Panc1 (cell line): ENCODE measurements at regions not wholly inside any gene's neighbourhood (a gene's known extent, or its start where the extent isn't known, plus 50 kb on each side); places are given as distances from the start of the nearest gene placed in this dataset.

Experiments used
- ATAC-seq: fragments of 200-7000 bp; cut with Tn5 transposase; 2 replicates; pipeline ENCODE4 v1.9.1; 2020; ENCODE audit warnings: mild to moderate bottlenecking, moderate library complexity
- BruUV-seq: library from RNA; stranded (reverse); fragments of 400-500 nt; replicated peaks from 2 replicates; lab custom pipeline; 2021; lab: Mats Ljungman, UMichigan
- CTCF ChIA-PET: fragments of 300-600 bp; sonication (Branson Sonifier 250); formaldehyde crosslinking; loops from one replicate; lab custom pipeline; 2022; ENCODE audit warnings: antibody characterized with exemption; lab: Charles Lee
- POLR2A ChIA-PET: fragments of 300-600 bp; sonication (Branson Sonifier 250); formaldehyde crosslinking; loops from one replicate; lab custom pipeline; 2022; ENCODE audit warnings: antibody characterized with exemption; lab: Charles Lee
- DNase-seq: peaks from one replicate; pipeline ENCODE4 v3.0.0-alpha.2; 2010; ENCODE audit warnings: low read depth, low spot score
- H3K27ac ChIP-seq: 2 replicates; pipeline ENCODE4 v1.5.1; 2011; ENCODE audit warnings: mild to moderate bottlenecking, low read length, inconsistent platforms
- H3K27me3 ChIP-seq: fragments of 200-500 bp; sonication (Bioruptor generic); 2 replicates; pipeline ENCODE4 v1.6.0; 2014; ENCODE audit warnings: low read length, inconsistent platforms; ENCODE audit not compliant: control insufficient read depth, insufficient read depth
- H3K36me3 ChIP-seq: fragments of 200-500 bp; sonication (Bioruptor generic); 2 replicates; pipeline ENCODE4 v1.5.1; 2014; ENCODE audit warnings: inconsistent platforms, mild to moderate bottlenecking, low read length, moderate library complexity; ENCODE audit not compliant: control insufficient read depth, insufficient read depth
- H3K4me1 ChIP-seq: 2 replicates; pipeline ENCODE4 v1.5.1; 2011; ENCODE audit warnings: inconsistent platforms, mild to moderate bottlenecking, low read length, moderate library complexity; ENCODE audit not compliant: control insufficient read depth, insufficient read depth
- H3K4me3 ChIP-seq, 2 experiments: 2 replicates each; pipeline ENCODE4 v1.5.1; 2011 to 2012; ENCODE audit warnings: low read depth in 2 of 2, low read length in 2 of 2, mild to moderate bottlenecking in 2 of 2, inconsistent platforms in 1 of 2, moderate library complexity in 1 of 2
- H3K9me3 ChIP-seq: fragments of 200-500 bp; sonication (Bioruptor generic); 2 replicates; pipeline ENCODE4 v1.5.1; 2014; ENCODE audit warnings: low read depth, mild to moderate bottlenecking, inconsistent platforms, low read length, moderate library complexity; ENCODE audit not compliant: control insufficient read depth, insufficient read depth
- POLR2AphosphoS5 ChIP-seq: IDR thresholded peaks from 2 replicates; pipeline ENCODE4 v1.6.1; 2012; ENCODE audit warnings: mild to moderate bottlenecking, low read depth, low read length, moderate library complexity
- SIN3A ChIP-seq: IDR thresholded peaks from 2 replicates; pipeline ENCODE4 v1.6.1; 2012; ENCODE audit warnings: low read depth, mild to moderate bottlenecking, low read length, moderate library complexity, borderline replicate concordance; ENCODE audit not compliant: insufficient read depth
- TCF7L2 ChIP-seq: IDR thresholded peaks from 2 replicates; pipeline ENCODE4 v1.6.1; 2011; ENCODE audit warnings: mild to moderate bottlenecking, low read depth, low read length, inconsistent platforms
- in situ Hi-C: cut with HindIII; loops from 2 replicates; pipeline ENCODE4 v1.10.0; 2016; ENCODE audit warnings: low sequenced_read_pairs, low pct_unique_long_range_greater_than_20kb
- intact Hi-C: fragments of 100-400 bp; cut with micrococcal nuclease; formaldehyde crosslinking; loops from one replicate; pipeline ENCODE4 v1.10.0; 2022; ENCODE audit not compliant: unreplicated experiment
- TF ChIP-seq, protein P1 (sequence below): fragments of 450-650 bp; IDR thresholded peaks from 2 replicates; pipeline ENCODE4 v1.5.1; 2017; ENCODE audit warnings: mild to moderate bottlenecking
- TF ChIP-seq, protein P2 (sequence below), 2 experiments: IDR thresholded peaks; 2 replicates each; pipeline ENCODE4 v1.6.1; 2011 to 2012; ENCODE audit warnings: low read depth in 2 of 2, control low read depth in 1 of 2, low read length in 1 of 2, mild to moderate bottlenecking in 1 of 2, moderate library complexity in 1 of 2; ENCODE audit not compliant: insufficient read depth in 1 of 2

DNA sequence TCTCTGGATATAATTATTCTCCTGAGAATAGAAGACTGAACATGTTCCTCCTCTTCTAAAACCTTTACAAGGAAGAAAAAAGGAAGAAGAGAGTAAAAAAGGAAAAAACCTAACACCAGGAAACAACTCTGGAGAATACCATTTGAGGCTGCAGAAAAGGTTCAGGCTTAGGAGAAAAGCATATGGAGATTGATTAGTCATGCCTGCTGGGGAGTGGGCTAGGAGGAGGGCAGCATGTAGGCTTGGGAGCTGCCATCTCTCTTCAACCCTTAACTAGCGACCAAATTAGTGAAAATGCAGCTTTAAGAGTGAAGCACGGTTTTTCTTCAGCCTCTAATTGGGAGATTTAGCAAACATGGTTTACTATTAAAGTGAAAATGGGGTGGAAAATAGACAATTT, 273.0 kb upstream of the CRY1 start:
- Histone ChIP-seq H3K36me3 (no peaks in the 10 kb centered on the region), H3K9me3 (no peaks in the 10 kb centered on the region), H3K4me1 (no peaks in the 10 kb centered on the region), H3K27me3 (peaks cover 9% of the 10 kb centered on the region), H3K27ac (no peak overlapping the region), H3K4me3 (no peak overlapping the region)
- CTCF ChIA-PET = no interaction called here
- ATAC-seq = no peak
- POLR2A ChIA-PET = no interaction called here
- TF ChIP-seq, protein P1, sequence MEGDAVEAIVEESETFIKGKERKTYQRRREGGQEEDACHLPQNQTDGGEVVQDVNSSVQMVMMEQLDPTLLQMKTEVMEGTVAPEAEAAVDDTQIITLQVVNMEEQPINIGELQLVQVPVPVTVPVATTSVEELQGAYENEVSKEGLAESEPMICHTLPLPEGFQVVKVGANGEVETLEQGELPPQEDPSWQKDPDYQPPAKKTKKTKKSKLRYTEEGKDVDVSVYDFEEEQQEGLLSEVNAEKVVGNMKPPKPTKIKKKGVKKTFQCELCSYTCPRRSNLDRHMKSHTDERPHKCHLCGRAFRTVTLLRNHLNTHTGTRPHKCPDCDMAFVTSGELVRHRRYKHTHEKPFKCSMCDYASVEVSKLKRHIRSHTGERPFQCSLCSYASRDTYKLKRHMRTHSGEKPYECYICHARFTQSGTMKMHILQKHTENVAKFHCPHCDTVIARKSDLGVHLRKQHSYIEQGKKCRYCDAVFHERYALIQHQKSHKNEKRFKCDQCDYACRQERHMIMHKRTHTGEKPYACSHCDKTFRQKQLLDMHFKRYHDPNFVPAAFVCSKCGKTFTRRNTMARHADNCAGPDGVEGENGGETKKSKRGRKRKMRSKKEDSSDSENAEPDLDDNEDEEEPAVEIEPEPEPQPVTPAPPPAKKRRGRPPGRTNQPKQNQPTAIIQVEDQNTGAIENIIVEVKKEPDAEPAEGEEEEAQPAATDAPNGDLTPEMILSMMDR = no peak
- TF ChIP-seq POLR2AphosphoS5 (no peak), TCF7L2 (no peak), SIN3A (no peak)
- TF ChIP-seq, protein P2, sequence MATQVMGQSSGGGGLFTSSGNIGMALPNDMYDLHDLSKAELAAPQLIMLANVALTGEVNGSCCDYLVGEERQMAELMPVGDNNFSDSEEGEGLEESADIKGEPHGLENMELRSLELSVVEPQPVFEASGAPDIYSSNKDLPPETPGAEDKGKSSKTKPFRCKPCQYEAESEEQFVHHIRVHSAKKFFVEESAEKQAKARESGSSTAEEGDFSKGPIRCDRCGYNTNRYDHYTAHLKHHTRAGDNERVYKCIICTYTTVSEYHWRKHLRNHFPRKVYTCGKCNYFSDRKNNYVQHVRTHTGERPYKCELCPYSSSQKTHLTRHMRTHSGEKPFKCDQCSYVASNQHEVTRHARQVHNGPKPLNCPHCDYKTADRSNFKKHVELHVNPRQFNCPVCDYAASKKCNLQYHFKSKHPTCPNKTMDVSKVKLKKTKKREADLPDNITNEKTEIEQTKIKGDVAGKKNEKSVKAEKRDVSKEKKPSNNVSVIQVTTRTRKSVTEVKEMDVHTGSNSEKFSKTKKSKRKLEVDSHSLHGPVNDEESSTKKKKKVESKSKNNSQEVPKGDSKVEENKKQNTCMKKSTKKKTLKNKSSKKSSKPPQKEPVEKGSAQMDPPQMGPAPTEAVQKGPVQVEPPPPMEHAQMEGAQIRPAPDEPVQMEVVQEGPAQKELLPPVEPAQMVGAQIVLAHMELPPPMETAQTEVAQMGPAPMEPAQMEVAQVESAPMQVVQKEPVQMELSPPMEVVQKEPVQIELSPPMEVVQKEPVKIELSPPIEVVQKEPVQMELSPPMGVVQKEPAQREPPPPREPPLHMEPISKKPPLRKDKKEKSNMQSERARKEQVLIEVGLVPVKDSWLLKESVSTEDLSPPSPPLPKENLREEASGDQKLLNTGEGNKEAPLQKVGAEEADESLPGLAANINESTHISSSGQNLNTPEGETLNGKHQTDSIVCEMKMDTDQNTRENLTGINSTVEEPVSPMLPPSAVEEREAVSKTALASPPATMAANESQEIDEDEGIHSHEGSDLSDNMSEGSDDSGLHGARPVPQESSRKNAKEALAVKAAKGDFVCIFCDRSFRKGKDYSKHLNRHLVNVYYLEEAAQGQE (IDR thresholded peaks at IDR 0.05; ENCODE audit: insufficient read depth in 1 of 2, low read depth in 2 of 2, low read length in 1 of 2) = no peak
- intact Hi-C loops (no loop called here), in situ Hi-C loops (no loop called here)
- DNase-seq = no peak
- no TSS peak for BruUV-seq

DNA sequence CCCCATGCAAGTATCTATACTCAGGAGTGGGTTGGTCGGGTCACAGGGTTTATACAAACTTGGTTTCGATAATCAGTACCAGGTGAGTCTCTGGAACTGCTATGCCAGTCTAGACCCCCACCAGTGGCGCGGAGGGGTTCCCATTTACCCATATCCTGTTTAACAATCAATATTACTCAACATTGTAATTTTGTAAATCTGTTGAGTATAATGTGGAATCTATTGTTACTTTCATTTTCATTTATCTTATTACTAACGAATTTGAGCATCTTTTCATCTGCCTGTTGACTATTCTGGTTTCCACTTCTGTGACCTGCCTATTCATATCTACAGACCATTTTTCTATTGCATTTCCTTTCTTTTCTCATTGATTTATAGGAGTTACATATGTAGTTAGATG, 275.2 kb upstream of the CRY1 start:
- CTCF ChIA-PET = no interaction called here

DNA sequence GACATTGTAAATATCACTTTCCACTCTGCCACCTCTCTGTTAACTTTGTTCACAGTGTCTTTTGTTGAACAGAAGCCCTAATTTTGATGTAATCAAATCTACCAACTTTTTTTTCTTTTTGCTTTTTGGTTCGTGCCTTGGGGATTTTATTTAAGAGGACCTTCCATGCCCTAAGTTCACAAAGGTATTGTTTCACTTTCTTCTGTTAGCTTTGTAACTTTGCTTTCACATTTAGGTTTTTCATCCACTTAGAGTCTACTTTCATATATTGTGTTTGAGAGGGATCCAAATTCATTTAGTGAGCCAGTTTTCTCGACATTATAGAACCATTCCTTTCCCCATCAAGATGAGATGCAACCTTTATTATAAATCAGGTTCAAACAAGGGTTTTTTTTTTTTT, 275.7 kb upstream of the CRY1 start:
- H3K27ac ChIP-seq = no peak overlapping the region
- ATAC-seq (no peak), DNase-seq (no peak)
- in situ Hi-C loops = no loop called here
- no TSS peak for BruUV-seq
- H3K27me3 ChIP-seq = no peaks in the 10 kb centered on the region; the same call in 1 of the 2 replicates
- ChIA-PET POLR2A (interaction anchor here (0.7 kb wide), 1 partner anchor 11 kb away, joined by 9 read pairs; no protein-coding TSS in a partner anchor), CTCF (no interaction called here)
- no peak for TF ChIP-seq SIN3A
- TF ChIP-seq TCF7L2 = no peak
- TF ChIP-seq, protein P1 = no peak
- TF ChIP-seq, protein P2 (IDR thresholded peaks at IDR 0.05; ENCODE audit: insufficient read depth in 1 of 2, low read depth in 2 of 2, low read length in 1 of 2) = no peak
- no peak for TF ChIP-seq POLR2AphosphoS5
- no peaks in the 10 kb centered on the region for H3K36me3 ChIP-seq
- no peaks in the 10 kb centered on the region for H3K4me1 ChIP-seq
- no peak overlapping the region for H3K4me3 ChIP-seq
- no peaks in the 10 kb centered on the region for H3K9me3 ChIP-seq
- intact Hi-C loops = no loop called here

More for the DNA sequence above, 275.2 kb upstream of the CRY1 start:
- Histone ChIP-seq H3K4me1 (no peaks in the 10 kb centered on the region), H3K27ac (no peak overlapping the region), H3K27me3 (no peaks in the 10 kb centered on the region; the same call in none of the 2 replicates), H3K9me3 (no peaks in the 10 kb centered on the region), H3K36me3 (no peaks in the 10 kb centered on the region), H3K4me3 (no peak overlapping the region)
- intact Hi-C loops = no loop called here
- no TSS peak for BruUV-seq
- no peak for ATAC-seq
- DNase-seq = no peak
- POLR2A ChIA-PET = no interaction called here
- TF ChIP-seq SIN3A (no peak), TCF7L2 (no peak)
- in situ Hi-C loops = no loop called here
